ENCODE measurements at regions not wholly inside any gene's neighbourhood (a gene's known extent, or its start where the extent isn't known, plus 50 kb on each side); places are given as distances from the start of the nearest gene placed in this dataset.

- TF ChIP-seq CTCF (IDR thresholded peaks at IDR 0.05; ENCODE audit: low read depth, low read length), result no peak
- no peak for TF ChIP-seq POLR2A (IDR thresholded peaks at IDR 0.05; ENCODE audit: extremely low read depth, insufficient read length)
- no peak for TF ChIP-seq MYC (IDR thresholded peaks at IDR 0.05; ENCODE audit: low read depth, low read length)
- no peak for TF ChIP-seq MAX (IDR thresholded peaks at IDR 0.05; ENCODE audit: low read depth, low read length)
Observed at GRCh38 chr3:29143151-29143550, 137.7 kb upstream of the RBMS3 start.
